WTC11 (cell line): ENCODE measurements at regions not wholly inside any gene's neighbourhood (a gene's known extent, or its start where the extent isn't known, plus 50 kb on each side); places are given as distances from the start of the nearest gene placed in this dataset.

Experiments used
- ATAC-seq: fragments of 200-7000 bp; cut with Tn5 transposase; 2 replicates; pipeline ENCODE4 v1.10.0; 2021; ENCODE audit warnings: mild to moderate bottlenecking, moderate library complexity
- CTCF ChIA-PET: fragments of 300-600 bp; sonication (Branson Sonifier 250); formaldehyde crosslinking; loops from one replicate; lab custom pipeline; 2021; ENCODE audit warnings: antibody characterized with exemption; lab: Charles Lee
- POLR2A ChIA-PET: fragments of 350-600 bp; sonication (Branson Sonifier 250); formaldehyde crosslinking; loops from one replicate; lab custom pipeline; 2021; ENCODE audit warnings: antibody characterized with exemption; lab: Charles Lee
- DNase-seq: peaks from one replicate; pipeline ENCODE4 v3.0.0; 2021; ENCODE audit warnings: low spot score
- H3K27ac Mint-ChIP-seq: 2 replicates; pipeline ENCODE4 v1.8.0; 2021; ENCODE audit warnings: mixed read lengths
- H3K27me3 Mint-ChIP-seq: 2 replicates; pipeline ENCODE4 v1.8.0; 2021; ENCODE audit warnings: low read depth, mild to moderate bottlenecking, moderate library complexity, mixed read lengths
- H3K36me3 Mint-ChIP-seq: 2 replicates; pipeline ENCODE4 v1.8.0; 2021; ENCODE audit warnings: mixed read lengths
- H3K4me1 Mint-ChIP-seq: 2 replicates; pipeline ENCODE4 v1.8.0; 2022; ENCODE audit warnings: mixed read lengths
- H3K4me3 Mint-ChIP-seq: 2 replicates; pipeline ENCODE4 v1.8.0; 2021; ENCODE audit warnings: mild to moderate bottlenecking, moderate library complexity, mixed read lengths
- H3K9me3 Mint-ChIP-seq: 2 replicates; pipeline ENCODE4 v1.8.0; 2021; ENCODE audit warnings: mixed read lengths
- CBFB ChIP-seq: sonication (generic); formaldehyde crosslinking; IDR thresholded peaks from 2 replicates; pipeline ENCODE4 v1.8.1; 2022; ENCODE audit warnings: mild to moderate bottlenecking, low read depth, missing genetic modification reagents
- EMX1 ChIP-seq: fragments of 250-450 bp; sonication (Bioruptor Pico); IDR thresholded peaks from 2 replicates; pipeline ENCODE4 v1.8.0; 2021; ENCODE audit warnings: mild to moderate bottlenecking
- FOXP1 ChIP-seq: sonication (generic); formaldehyde crosslinking; IDR thresholded peaks from 2 replicates; pipeline ENCODE4 v1.8.0; 2022; ENCODE audit warnings: missing genetic modification reagents, mild to moderate bottlenecking, moderate library complexity, borderline replicate concordance
- NR2C2 ChIP-seq: sonication (generic); formaldehyde crosslinking; IDR thresholded peaks from 2 replicates; pipeline ENCODE4 v1.8.0; 2022; ENCODE audit warnings: mild to moderate bottlenecking, missing genetic modification reagents
- OVOL2 ChIP-seq: fragments of 250-450 bp; sonication (Bioruptor Pico); IDR thresholded peaks from 2 replicates; pipeline ENCODE4 v1.9.0; 2021; ENCODE audit warnings: mild to moderate bottlenecking, borderline replicate concordance
- SOX15 ChIP-seq: fragments of 250-450 bp; sonication (Bioruptor Pico); IDR thresholded peaks from 2 replicates; pipeline ENCODE4 v1.9.0; 2021; ENCODE audit warnings: mild to moderate bottlenecking
- ZNF138 ChIP-seq: sonication (generic); formaldehyde crosslinking; conservative IDR thresholded peaks from 2 replicates; pipeline ENCODE4 v1.8.1; 2022; ENCODE audit warnings: mild to moderate bottlenecking, moderate library complexity, missing genetic modification reagents
- ZNF232 ChIP-seq: sonication (generic); formaldehyde crosslinking; IDR thresholded peaks from 2 replicates; pipeline ENCODE4 v1.8.0; 2022; ENCODE audit warnings: mild to moderate bottlenecking, missing genetic modification reagents
- ZNF416 ChIP-seq: fragments of 250-450 bp; sonication (Bioruptor Pico); IDR thresholded peaks from 2 replicates; pipeline ENCODE4 v1.9.0; 2021; ENCODE audit warnings: mild to moderate bottlenecking, inconsistent platforms
- TF ChIP-seq, protein P1 (sequence below): sonication (generic); formaldehyde crosslinking; IDR thresholded peaks from 2 replicates; pipeline ENCODE4 v1.8.1; 2023; ENCODE audit warnings: mild to moderate bottlenecking, missing genetic modification reagents, borderline replicate concordance
- TF ChIP-seq, protein P2 (sequence below): sonication (generic); formaldehyde crosslinking; conservative IDR thresholded peaks from 2 replicates; pipeline ENCODE4 v1.8.1; 2023; ENCODE audit warnings: mild to moderate bottlenecking, low read depth, missing genetic modification reagents, moderate library complexity
- TF ChIP-seq, protein P3 (sequence below): fragments of 250-450 bp; sonication (Bioruptor Pico); IDR thresholded peaks from 2 replicates; pipeline ENCODE4 v1.9.0; 2021; ENCODE audit warnings: mild to moderate bottlenecking, borderline replicate concordance
- TF ChIP-seq, protein P4 (sequence below): sonication (generic); formaldehyde crosslinking; IDR thresholded peaks from 2 replicates; pipeline ENCODE4 v1.8.1; 2023; ENCODE audit warnings: mild to moderate bottlenecking, moderate library complexity, missing genetic modification reagents
- TF ChIP-seq, protein P5 (sequence below): sonication (generic); formaldehyde crosslinking; IDR thresholded peaks from 2 replicates; pipeline ENCODE4 v1.8.0; 2023; ENCODE audit warnings: mild to moderate bottlenecking, missing genetic modification reagents

DNA sequence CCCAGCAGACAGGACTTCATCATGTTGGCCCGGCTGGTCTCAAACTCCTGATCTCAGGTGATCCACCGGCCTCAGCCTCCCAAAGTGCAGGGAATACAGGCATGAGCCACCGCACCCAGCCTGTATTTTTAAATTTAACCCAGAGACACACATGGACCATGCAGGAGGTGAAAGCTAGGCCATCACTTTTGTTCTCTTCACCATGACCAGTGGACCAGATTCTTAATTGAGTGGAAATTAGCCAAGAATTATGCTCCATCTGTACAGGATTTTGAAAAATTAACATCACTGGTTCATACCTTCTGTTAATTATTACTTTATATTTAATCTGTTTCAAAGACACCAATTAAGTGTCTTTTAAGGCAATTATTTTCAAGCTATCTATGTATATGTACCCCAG, 493.6 kb upstream of the NOX3 start:
- Mint-ChIP-seq H3K27me3 (peaks cover 3% of the 10 kb centered on the region; the same call in 1 of the 2 replicates), H3K4me1 (peaks cover 17% of the 10 kb centered on the region), H3K27ac (no peak overlapping the region), H3K4me3 (no peak overlapping the region), H3K9me3 (peaks cover 7% of the 10 kb centered on the region), H3K36me3 (no peaks in the 10 kb centered on the region)
- no peak for DNase-seq
- ATAC-seq = no peak
- TF ChIP-seq ZNF416 (no peak), CBFB (CRISPR knock-in tag) (no peak), FOXP1 (CRISPR knock-in tag) (no peak), SOX15 (CRISPR knock-in tag) (no peak), NR2C2 (CRISPR knock-in tag) (no peak), ZNF232 (CRISPR knock-in tag) (no peak), ZNF138 (CRISPR knock-in tag) (no peak), OVOL2 (CRISPR knock-in tag) (no peak)
- TF ChIP-seq, protein P1, sequence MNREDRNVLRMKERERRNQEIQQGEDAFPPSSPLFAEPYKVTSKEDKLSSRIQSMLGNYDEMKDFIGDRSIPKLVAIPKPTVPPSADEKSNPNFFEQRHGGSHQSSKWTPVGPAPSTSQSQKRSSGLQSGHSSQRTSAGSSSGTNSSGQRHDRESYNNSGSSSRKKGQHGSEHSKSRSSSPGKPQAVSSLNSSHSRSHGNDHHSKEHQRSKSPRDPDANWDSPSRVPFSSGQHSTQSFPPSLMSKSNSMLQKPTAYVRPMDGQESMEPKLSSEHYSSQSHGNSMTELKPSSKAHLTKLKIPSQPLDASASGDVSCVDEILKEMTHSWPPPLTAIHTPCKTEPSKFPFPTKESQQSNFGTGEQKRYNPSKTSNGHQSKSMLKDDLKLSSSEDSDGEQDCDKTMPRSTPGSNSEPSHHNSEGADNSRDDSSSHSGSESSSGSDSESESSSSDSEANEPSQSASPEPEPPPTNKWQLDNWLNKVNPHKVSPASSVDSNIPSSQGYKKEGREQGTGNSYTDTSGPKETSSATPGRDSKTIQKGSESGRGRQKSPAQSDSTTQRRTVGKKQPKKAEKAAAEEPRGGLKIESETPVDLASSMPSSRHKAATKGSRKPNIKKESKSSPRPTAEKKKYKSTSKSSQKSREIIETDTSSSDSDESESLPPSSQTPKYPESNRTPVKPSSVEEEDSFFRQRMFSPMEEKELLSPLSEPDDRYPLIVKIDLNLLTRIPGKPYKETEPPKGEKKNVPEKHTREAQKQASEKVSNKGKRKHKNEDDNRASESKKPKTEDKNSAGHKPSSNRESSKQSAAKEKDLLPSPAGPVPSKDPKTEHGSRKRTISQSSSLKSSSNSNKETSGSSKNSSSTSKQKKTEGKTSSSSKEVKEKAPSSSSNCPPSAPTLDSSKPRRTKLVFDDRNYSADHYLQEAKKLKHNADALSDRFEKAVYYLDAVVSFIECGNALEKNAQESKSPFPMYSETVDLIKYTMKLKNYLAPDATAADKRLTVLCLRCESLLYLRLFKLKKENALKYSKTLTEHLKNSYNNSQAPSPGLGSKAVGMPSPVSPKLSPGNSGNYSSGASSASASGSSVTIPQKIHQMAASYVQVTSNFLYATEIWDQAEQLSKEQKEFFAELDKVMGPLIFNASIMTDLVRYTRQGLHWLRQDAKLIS (CRISPR knock-in tag) = no peak
- TF ChIP-seq, protein P2, sequence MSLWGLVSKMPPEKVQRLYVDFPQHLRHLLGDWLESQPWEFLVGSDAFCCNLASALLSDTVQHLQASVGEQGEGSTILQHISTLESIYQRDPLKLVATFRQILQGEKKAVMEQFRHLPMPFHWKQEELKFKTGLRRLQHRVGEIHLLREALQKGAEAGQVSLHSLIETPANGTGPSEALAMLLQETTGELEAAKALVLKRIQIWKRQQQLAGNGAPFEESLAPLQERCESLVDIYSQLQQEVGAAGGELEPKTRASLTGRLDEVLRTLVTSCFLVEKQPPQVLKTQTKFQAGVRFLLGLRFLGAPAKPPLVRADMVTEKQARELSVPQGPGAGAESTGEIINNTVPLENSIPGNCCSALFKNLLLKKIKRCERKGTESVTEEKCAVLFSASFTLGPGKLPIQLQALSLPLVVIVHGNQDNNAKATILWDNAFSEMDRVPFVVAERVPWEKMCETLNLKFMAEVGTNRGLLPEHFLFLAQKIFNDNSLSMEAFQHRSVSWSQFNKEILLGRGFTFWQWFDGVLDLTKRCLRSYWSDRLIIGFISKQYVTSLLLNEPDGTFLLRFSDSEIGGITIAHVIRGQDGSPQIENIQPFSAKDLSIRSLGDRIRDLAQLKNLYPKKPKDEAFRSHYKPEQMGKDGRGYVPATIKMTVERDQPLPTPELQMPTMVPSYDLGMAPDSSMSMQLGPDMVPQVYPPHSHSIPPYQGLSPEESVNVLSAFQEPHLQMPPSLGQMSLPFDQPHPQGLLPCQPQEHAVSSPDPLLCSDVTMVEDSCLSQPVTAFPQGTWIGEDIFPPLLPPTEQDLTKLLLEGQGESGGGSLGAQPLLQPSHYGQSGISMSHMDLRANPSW (CRISPR knock-in tag) = no peak
- TF ChIP-seq, protein P3, sequence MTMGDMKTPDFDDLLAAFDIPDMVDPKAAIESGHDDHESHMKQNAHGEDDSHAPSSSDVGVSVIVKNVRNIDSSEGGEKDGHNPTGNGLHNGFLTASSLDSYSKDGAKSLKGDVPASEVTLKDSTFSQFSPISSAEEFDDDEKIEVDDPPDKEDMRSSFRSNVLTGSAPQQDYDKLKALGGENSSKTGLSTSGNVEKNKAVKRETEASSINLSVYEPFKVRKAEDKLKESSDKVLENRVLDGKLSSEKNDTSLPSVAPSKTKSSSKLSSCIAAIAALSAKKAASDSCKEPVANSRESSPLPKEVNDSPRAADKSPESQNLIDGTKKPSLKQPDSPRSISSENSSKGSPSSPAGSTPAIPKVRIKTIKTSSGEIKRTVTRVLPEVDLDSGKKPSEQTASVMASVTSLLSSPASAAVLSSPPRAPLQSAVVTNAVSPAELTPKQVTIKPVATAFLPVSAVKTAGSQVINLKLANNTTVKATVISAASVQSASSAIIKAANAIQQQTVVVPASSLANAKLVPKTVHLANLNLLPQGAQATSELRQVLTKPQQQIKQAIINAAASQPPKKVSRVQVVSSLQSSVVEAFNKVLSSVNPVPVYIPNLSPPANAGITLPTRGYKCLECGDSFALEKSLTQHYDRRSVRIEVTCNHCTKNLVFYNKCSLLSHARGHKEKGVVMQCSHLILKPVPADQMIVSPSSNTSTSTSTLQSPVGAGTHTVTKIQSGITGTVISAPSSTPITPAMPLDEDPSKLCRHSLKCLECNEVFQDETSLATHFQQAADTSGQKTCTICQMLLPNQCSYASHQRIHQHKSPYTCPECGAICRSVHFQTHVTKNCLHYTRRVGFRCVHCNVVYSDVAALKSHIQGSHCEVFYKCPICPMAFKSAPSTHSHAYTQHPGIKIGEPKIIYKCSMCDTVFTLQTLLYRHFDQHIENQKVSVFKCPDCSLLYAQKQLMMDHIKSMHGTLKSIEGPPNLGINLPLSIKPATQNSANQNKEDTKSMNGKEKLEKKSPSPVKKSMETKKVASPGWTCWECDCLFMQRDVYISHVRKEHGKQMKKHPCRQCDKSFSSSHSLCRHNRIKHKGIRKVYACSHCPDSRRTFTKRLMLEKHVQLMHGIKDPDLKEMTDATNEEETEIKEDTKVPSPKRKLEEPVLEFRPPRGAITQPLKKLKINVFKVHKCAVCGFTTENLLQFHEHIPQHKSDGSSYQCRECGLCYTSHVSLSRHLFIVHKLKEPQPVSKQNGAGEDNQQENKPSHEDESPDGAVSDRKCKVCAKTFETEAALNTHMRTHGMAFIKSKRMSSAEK = no peak
- TF ChIP-seq, protein P4, sequence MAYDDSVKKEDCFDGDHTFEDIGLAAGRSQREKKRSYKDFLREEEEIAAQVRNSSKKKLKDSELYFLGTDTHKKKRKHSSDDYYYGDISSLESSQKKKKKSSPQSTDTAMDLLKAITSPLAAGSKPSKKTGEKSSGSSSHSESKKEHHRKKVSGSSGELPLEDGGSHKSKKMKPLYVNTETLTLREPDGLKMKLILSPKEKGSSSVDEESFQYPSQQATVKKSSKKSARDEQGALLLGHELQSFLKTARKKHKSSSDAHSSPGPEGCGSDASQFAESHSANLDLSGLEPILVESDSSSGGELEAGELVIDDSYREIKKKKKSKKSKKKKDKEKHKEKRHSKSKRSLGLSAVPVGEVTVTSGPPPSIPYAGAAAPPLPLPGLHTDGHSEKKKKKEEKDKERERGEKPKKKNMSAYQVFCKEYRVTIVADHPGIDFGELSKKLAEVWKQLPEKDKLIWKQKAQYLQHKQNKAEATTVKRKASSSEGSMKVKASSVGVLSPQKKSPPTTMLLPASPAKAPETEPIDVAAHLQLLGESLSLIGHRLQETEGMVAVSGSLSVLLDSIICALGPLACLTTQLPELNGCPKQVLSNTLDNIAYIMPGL (CRISPR knock-in tag) = no peak
- ChIA-PET POLR2A (no interaction called here), CTCF (no interaction called here)

DNA sequence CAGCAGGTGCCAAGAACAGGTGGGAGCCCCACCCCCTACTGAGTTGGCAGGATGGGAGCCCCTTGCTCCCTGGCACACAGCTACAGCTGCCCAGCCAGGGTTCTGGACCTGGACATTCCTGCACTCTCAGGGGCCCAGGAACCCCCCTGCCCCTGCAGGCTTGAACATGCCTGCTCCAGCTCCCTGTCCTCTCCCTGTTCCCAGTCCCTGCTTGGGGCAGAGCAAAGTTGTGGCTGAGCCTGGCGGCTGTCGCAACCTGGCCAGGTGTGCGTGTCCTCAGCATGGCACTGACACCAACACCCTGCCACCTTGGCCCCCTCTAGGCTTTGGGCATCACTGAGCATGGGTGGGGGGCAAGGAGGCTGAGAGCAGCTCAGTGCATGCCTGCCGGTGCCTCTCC, 491.2 kb upstream of the NOX3 start:
- no peak overlapping the region for H3K4me3 Mint-ChIP-seq
- H3K27ac Mint-ChIP-seq = no peak overlapping the region
- 0 out of 2 replicates have a peak, but pooled peaks cover 3% of the 10 kb centered on the region for H3K4me1 Mint-ChIP-seq
- no peaks in the 10 kb centered on the region for H3K27me3 Mint-ChIP-seq
- H3K36me3 Mint-ChIP-seq = no peaks in the 10 kb centered on the region
- ChIA-PET POLR2A (no interaction called here), CTCF (no interaction called here)
- ATAC-seq = no peak
- DNase-seq = no peak
- TF ChIP-seq, protein P5, sequence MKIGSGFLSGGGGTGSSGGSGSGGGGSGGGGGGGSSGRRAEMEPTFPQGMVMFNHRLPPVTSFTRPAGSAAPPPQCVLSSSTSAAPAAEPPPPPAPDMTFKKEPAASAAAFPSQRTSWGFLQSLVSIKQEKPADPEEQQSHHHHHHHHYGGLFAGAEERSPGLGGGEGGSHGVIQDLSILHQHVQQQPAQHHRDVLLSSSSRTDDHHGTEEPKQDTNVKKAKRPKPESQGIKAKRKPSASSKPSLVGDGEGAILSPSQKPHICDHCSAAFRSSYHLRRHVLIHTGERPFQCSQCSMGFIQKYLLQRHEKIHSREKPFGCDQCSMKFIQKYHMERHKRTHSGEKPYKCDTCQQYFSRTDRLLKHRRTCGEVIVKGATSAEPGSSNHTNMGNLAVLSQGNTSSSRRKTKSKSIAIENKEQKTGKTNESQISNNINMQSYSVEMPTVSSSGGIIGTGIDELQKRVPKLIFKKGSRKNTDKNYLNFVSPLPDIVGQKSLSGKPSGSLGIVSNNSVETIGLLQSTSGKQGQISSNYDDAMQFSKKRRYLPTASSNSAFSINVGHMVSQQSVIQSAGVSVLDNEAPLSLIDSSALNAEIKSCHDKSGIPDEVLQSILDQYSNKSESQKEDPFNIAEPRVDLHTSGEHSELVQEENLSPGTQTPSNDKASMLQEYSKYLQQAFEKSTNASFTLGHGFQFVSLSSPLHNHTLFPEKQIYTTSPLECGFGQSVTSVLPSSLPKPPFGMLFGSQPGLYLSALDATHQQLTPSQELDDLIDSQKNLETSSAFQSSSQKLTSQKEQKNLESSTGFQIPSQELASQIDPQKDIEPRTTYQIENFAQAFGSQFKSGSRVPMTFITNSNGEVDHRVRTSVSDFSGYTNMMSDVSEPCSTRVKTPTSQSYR (CRISPR knock-in tag) = no peak
- no peak for TF ChIP-seq EMX1 (CRISPR knock-in tag)
- no peaks in the 10 kb centered on the region for H3K9me3 Mint-ChIP-seq
